ENCODE measurements at regions not wholly inside any gene's neighbourhood (a gene's known extent, or its start where the extent isn't known, plus 50 kb on each side); places are given as distances from the start of the nearest gene placed in this dataset.

- peak overlapping the region; percentile 56 to 70 for H3K4me3 ChIP-seq
- no peak for TF ChIP-seq CTCF (IDR thresholded peaks at IDR 0.05)
- DNase-seq: peak in 1 of 2 donors; percentile 25
- H3K27ac ChIP-seq: peak overlapping the region; percentile 62 to 63
- H3K27me3 ChIP-seq: no peaks in the 10 kb centered on the region
- H3K36me3 ChIP-seq: no peaks in the 10 kb centered on the region
- H3K9me3 ChIP-seq: no peaks in the 10 kb centered on the region
- intact Hi-C loops (cut with DNase I; ENCODE audit: low total_unique reads): no loop called here
- peaks cover 0 to 13% (median 9%) of the 10 kb centered on the region in 4 donors for H3K4me1 ChIP-seq
Measured at GRCh38 chr14:89702073-89702875, 252.3 kb downstream of the EFCAB11 start.

GRCh38 chr14:89701211-89702043, 253.1 kb downstream of the EFCAB11 start:
- intact Hi-C loops (cut with DNase I; ENCODE audit: low total_unique reads): no loop called here

GRCh38 chr14:89700801-89701200, 253.7 kb downstream of the EFCAB11 start:
- intact Hi-C loops (cut with DNase I; ENCODE audit: low total_unique reads): no loop called here
- Histone ChIP-seq H3K9me3 (no peaks in the 10 kb centered on the region), H3K36me3 (no peaks in the 10 kb centered on the region), H3K4me3 (peak overlapping the region; percentile 56 to 70), H3K27ac (no peak overlapping the region), H3K27me3 (no peaks in the 10 kb centered on the region), H3K4me1 (peaks cover 0 to 13% (median 9%) of the 10 kb centered on the region in 4 donors)
- TF ChIP-seq CTCF (IDR thresholded peaks at IDR 0.05): no peak
- no peak for DNase-seq

More at GRCh38 chr14:89701211-89702043, 253.1 kb downstream of the EFCAB11 start:
- TF ChIP-seq CTCF (IDR thresholded peaks at IDR 0.05): no peak
- peak overlapping the region; percentile 56 to 70 for H3K4me3 ChIP-seq
- H3K4me1 ChIP-seq: peaks cover 0 to 13% (median 9%) of the 10 kb centered on the region in 4 donors
- no peaks in the 10 kb centered on the region for H3K9me3 ChIP-seq
- no peaks in the 10 kb centered on the region for H3K36me3 ChIP-seq
- DNase-seq: peak; percentile 77 to 86
- H3K27ac ChIP-seq: peak overlapping the region; percentile 62 to 63
- H3K27me3 ChIP-seq: no peaks in the 10 kb centered on the region

GRCh38 chr14:89699071-89699470, 255.5 kb downstream of the EFCAB11 start:
- Histone ChIP-seq H3K4me3 (no peak overlapping the region), H3K4me1 (peaks cover 0 to 13% (median 9%) of the 10 kb centered on the region in 4 donors), H3K27me3 (no peaks in the 10 kb centered on the region), H3K9me3 (no peaks in the 10 kb centered on the region), H3K27ac (no peak overlapping the region), H3K36me3 (no peaks in the 10 kb centered on the region)
- intact Hi-C loops (cut with DNase I; ENCODE audit: low total_unique reads): no loop called here
- DNase-seq: no peak
- TF ChIP-seq CTCF (IDR thresholded peaks at IDR 0.05): no peak

GRCh38 chr14:89697281-89698060, 257.1 kb downstream of the EFCAB11 start:
- TF ChIP-seq CTCF (IDR thresholded peaks at IDR 0.05): no peak
- Histone ChIP-seq H3K4me1 (peaks cover 0 to 13% (median 9%) of the 10 kb centered on the region in 4 donors), H3K36me3 (no peaks in the 10 kb centered on the region), H3K27ac (no peak overlapping the region), H3K9me3 (no peaks in the 10 kb centered on the region), H3K27me3 (no peaks in the 10 kb centered on the region), H3K4me3 (no peak overlapping the region)
- no peak for DNase-seq
- intact Hi-C loops (cut with DNase I; ENCODE audit: low total_unique reads): no loop called here

Data from tibial artery (tissue), 4 donors.